Liver (tissue), 8 donors: ENCODE measurements at regions not wholly inside any gene's neighbourhood (a gene's known extent, or its start where the extent isn't known, plus 50 kb on each side); places are given as distances from the start of the nearest gene placed in this dataset.

Experiments
- DNase-seq: peaks from one replicate; pipeline ENCODE4 v3.0.0-alpha.2; 2017; ENCODE audit warnings: low spot score
- H3K27ac ChIP-seq, 2 donors: one replicate each; pipeline ENCODE4 v1.7.0; 2013; ENCODE audit warnings: inconsistent platforms in 2 of 2, low read length in 2 of 2, control low read depth in 1 of 2, low read depth in 1 of 2, mild to moderate bottlenecking in 1 of 2
- H3K27me3 ChIP-seq, 4 donors: one replicate each; pipeline versions ENCODE4 v1.6.1 to v1.7.0; 2013; ENCODE audit warnings: low read length in 3 of 4, inconsistent platforms in 1 of 4, mild to moderate bottlenecking in 1 of 4, moderate library complexity in 1 of 4; ENCODE audit not compliant: control insufficient read depth in 4 of 4, insufficient read depth in 4 of 4
- H3K36me3 ChIP-seq, 4 donors: one replicate each; pipeline versions ENCODE4 v1.6.1 to v1.7.0; 2013; ENCODE audit warnings: low read length in 3 of 4, mild to moderate bottlenecking in 3 of 4, low read depth in 1 of 4, moderate library complexity in 1 of 4; ENCODE audit not compliant: control insufficient read depth in 4 of 4, insufficient read depth in 3 of 4
- H3K4me1 ChIP-seq, 4 donors: one replicate each; pipeline versions ENCODE4 v1.6.1 to v1.7.0; 2013; ENCODE audit warnings: low read length in 3 of 4, mild to moderate bottlenecking in 3 of 4, moderate library complexity in 1 of 4; ENCODE audit not compliant: control insufficient read depth in 4 of 4, insufficient read depth in 4 of 4
- H3K4me3 ChIP-seq, 3 donors: one replicate each; pipeline versions ENCODE4 v1.6.1 to v1.7.0; 2013; ENCODE audit warnings: low read length in 3 of 3, control low read depth in 1 of 3, low read depth in 1 of 3, mild to moderate bottlenecking in 1 of 3
- H3K9ac ChIP-seq, 2 donors: one replicate each; pipeline ENCODE4 v1.7.0; 2013; ENCODE audit warnings: low read length in 2 of 2, mild to moderate bottlenecking in 2 of 2, moderate library complexity in 2 of 2, control low read depth in 1 of 2, low read depth in 1 of 2
- H3K9me3 ChIP-seq, 4 donors: one replicate each; pipeline versions ENCODE4 v1.6.1 to v1.7.0; 2013; ENCODE audit warnings: low read length in 3 of 4; ENCODE audit not compliant: control insufficient read depth in 4 of 4
- ATF3 ChIP-seq: IDR thresholded peaks from 2 replicates; pipeline ENCODE4 v1.6.1; 2016; ENCODE audit warnings: antibody characterized with exemption
- CTCF ChIP-seq: fragments of 150-350 bp; IDR thresholded peaks from 2 replicates; pipeline ENCODE4 v1.5.1; 2017; ENCODE audit warnings: improper control_type of control experiment, low read depth, low read length; ENCODE audit not compliant: missing input control
- EGR1 ChIP-seq, 2 donors: IDR thresholded peaks; 2 replicates each; pipeline ENCODE4 v1.6.1; 2016 to 2018; ENCODE audit warnings: antibody characterized with exemption in 2 of 2, low read depth in 2 of 2
- FOXA1 ChIP-seq: IDR thresholded peaks from 2 replicates; pipeline ENCODE4 v1.6.1; 2016; ENCODE audit warnings: antibody characterized with exemption
- FOXA2 ChIP-seq: IDR thresholded peaks from 2 replicates; pipeline ENCODE4 v1.6.1; 2016; ENCODE audit warnings: antibody characterized with exemption
- GABPA ChIP-seq, 2 donors: IDR thresholded peaks in 1 of 2; conservative IDR thresholded peaks in 1 of 2; 2 replicates each; pipeline ENCODE4 v1.6.1; 2016; ENCODE audit warnings: antibody characterized with exemption in 2 of 2, mild to moderate bottlenecking in 1 of 2, moderate library complexity in 1 of 2
- HNF4A ChIP-seq, 2 donors: conservative IDR thresholded peaks; 2 replicates each; pipeline ENCODE4 v1.6.1; 2016; ENCODE audit warnings: antibody characterized with exemption in 2 of 2, mild to moderate bottlenecking in 2 of 2
- HNF4G ChIP-seq: IDR thresholded peaks from 2 replicates; pipeline ENCODE4 v1.6.1; 2016; ENCODE audit warnings: antibody characterized with exemption
- JUND ChIP-seq, 2 donors: IDR thresholded peaks; 2 replicates each; pipeline ENCODE4 v1.6.1; 2016; ENCODE audit warnings: antibody characterized with exemption in 2 of 2
- MAX ChIP-seq: IDR thresholded peaks from 2 replicates; pipeline ENCODE4 v1.6.1; 2016; ENCODE audit warnings: antibody characterized with exemption
- NR2F2 ChIP-seq: IDR thresholded peaks from 2 replicates; pipeline ENCODE4 v1.6.1; 2016; ENCODE audit warnings: antibody characterized with exemption
- RAD21 ChIP-seq, 2 donors: IDR thresholded peaks; 2 replicates each; pipeline ENCODE4 v1.6.1; 2016; ENCODE audit warnings: antibody characterized with exemption in 2 of 2, mild to moderate bottlenecking in 2 of 2
- REST ChIP-seq: IDR thresholded peaks from 2 replicates; pipeline ENCODE4 v1.6.1; 2016; ENCODE audit warnings: antibody characterized with exemption, mild to moderate bottlenecking
- RXRA ChIP-seq, 2 donors: IDR thresholded peaks; 2 replicates each; pipeline ENCODE4 v1.6.1; 2017 to 2018; ENCODE audit warnings: antibody characterized with exemption in 2 of 2, mild to moderate bottlenecking in 1 of 2
- SP1 ChIP-seq: IDR thresholded peaks from 2 replicates; pipeline ENCODE4 v1.6.1; 2018; ENCODE audit warnings: antibody characterized with exemption, mild to moderate bottlenecking
- TAF1 ChIP-seq: conservative IDR thresholded peaks from 2 replicates; pipeline ENCODE4 v1.6.1; 2016; ENCODE audit warnings: antibody characterized with exemption, mild to moderate bottlenecking
- YY1 ChIP-seq: IDR thresholded peaks from 2 replicates; pipeline ENCODE4 v1.6.1; 2016; ENCODE audit warnings: antibody characterized with exemption, mild to moderate bottlenecking
- ZBTB33 ChIP-seq: IDR thresholded peaks from 2 replicates; pipeline ENCODE4 v1.6.1; 2016; ENCODE audit warnings: antibody characterized with exemption
- WGBS: extraction: QIAGEN DNeasy Blood & Tissue Kit; methylation state at CpG from one replicate; pipeline ENCODE4 v1.1.7; 2013; 5-methylcytosine and 5-hydroxymethylcytosine counted together
- donor health status: healthy.
- donor health status: healthy.
- donor health status: healthy.
- donor health status: healthy.
- donor health status: healthy.

GRCh38 chr2:12539776-12540562 lies 176.8 kb upstream of the TRIB2 start:
- Histone ChIP-seq H3K27ac (no peak overlapping the region), H3K4me1 (no peaks in the 10 kb centered on the region), H3K36me3 (no peaks in the 10 kb centered on the region), H3K9me3 (no peaks in the 10 kb centered on the region), H3K4me3 (no peak overlapping the region), H3K9ac (no peak overlapping the region), H3K27me3 (no peaks in the 10 kb centered on the region)
- 77% methylated on average over 10 of the region's 10 CpGs for WGBS
- TF ChIP-seq YY1, result no peak
- no peak for TF ChIP-seq ATF3
- no peak for TF ChIP-seq NR2F2
- no peak for TF ChIP-seq FOXA2
- no peak for TF ChIP-seq CTCF
- DNase-seq, result no peak

GRCh38 chr2:12543076-12543977 lies 173.4 kb upstream of the TRIB2 start:
- H3K4me1 ChIP-seq, result no peaks in the 10 kb centered on the region
- TF ChIP-seq RXRA (IDR thresholded peaks at IDR 0.05), result no peak
- no peak for TF ChIP-seq FOXA1
- TF ChIP-seq TAF1, result no peak
- no peak for TF ChIP-seq MAX
- TF ChIP-seq JUND (IDR thresholded peaks at IDR 0.05), result no peak
- TF ChIP-seq EGR1 (IDR thresholded peaks at IDR 0.05; ENCODE audit: low read depth in 2 of 2), result no peak
- no peak for TF ChIP-seq HNF4G
- no peak for TF ChIP-seq NR2F2
- no peak for TF ChIP-seq ATF3
- no peak for TF ChIP-seq CTCF
- TF ChIP-seq HNF4A (conservative IDR thresholded peaks at IDR 0.05), result no peak
- no peak for TF ChIP-seq SP1
- no peak for TF ChIP-seq GABPA (IDR thresholded peaks at IDR 0.05 in 1 of 2, conservative IDR thresholded peaks at IDR 0.05 in 1 of 2)
- TF ChIP-seq REST, result no peak
- TF ChIP-seq ZBTB33, result no peak
- no peak for TF ChIP-seq FOXA2
- TF ChIP-seq RAD21 (IDR thresholded peaks at IDR 0.05), result no peak
- H3K27ac ChIP-seq, result no peak overlapping the region
- H3K4me3 ChIP-seq, result no peak overlapping the region
- H3K36me3 ChIP-seq, result no peaks in the 10 kb centered on the region
- 87% methylated on average over 11 of the region's 11 CpGs for WGBS
- no peaks in the 10 kb centered on the region for H3K9me3 ChIP-seq
- no peak for DNase-seq
- no peak overlapping the region for H3K9ac ChIP-seq
- H3K27me3 ChIP-seq, result no peaks in the 10 kb centered on the region
